ENCODE measurements at regions not wholly inside any gene's neighbourhood (a gene's known extent, or its start where the extent isn't known, plus 50 kb on each side); places are given as distances from the start of the nearest gene placed in this dataset.

GRCh38 chr17:17419166-17419565, 57.6 kb upstream of the MED9 start (continued):
- no peak for TF ChIP-seq CTCF (IDR thresholded peaks at IDR 0.05 in 2 of 3, conservative IDR thresholded peaks at IDR 0.05 in 1 of 3; ENCODE audit: borderline replicate concordance in 1 of 3, insufficient read depth in 1 of 3, low read depth in 2 of 3, low read length in 2 of 3)
- TF ChIP-seq POLR2A (IDR thresholded peaks at IDR 0.05; ENCODE audit: borderline replicate concordance, extremely low read depth, insufficient read depth, insufficient read length): no peak
- TF ChIP-seq POLR2AphosphoS5 (IDR thresholded peaks at IDR 0.05; ENCODE audit: low read depth, low read length): no peak
- no peak for TF ChIP-seq ZFX (IDR thresholded peaks at IDR 0.05)
- no peak for TF ChIP-seq YY1 (IDR thresholded peaks at IDR 0.05; ENCODE audit: extremely low read depth, insufficient replicate concordance, low read depth, low read length)
- no peak for TF ChIP-seq TCF7L2 (IDR thresholded peaks at IDR 0.05; ENCODE audit: borderline replicate concordance, extremely low read depth, insufficient read depth, insufficient read length)

- H3K27me3 ChIP-seq (ENCODE audit: insufficient read depth, low read length): no peaks in the 10 kb centered on the region
- POLR2A ChIA-PET: no interaction called here
- H4K20me1 ChIP-seq (ENCODE audit: insufficient read depth): no peaks in the 10 kb centered on the region
- H3K9me3 ChIP-seq (ENCODE audit: control insufficient read depth in 1 of 2, insufficient read depth in 1 of 2, low read depth in 1 of 2, low read length in 2 of 2): peaks cover 12 to 16% of the 10 kb centered on the region in 2 experiments; a peak in 3 of 4 replicates
- DNase-seq (ENCODE audit: low read depth, low spot score): no peak
- H3K36me3 ChIP-seq (ENCODE audit: control insufficient read depth in 1 of 2, insufficient read depth in 2 of 2, low read length in 2 of 2): no peaks in the 10 kb centered on the region
- H3K9ac ChIP-seq (ENCODE audit: low read length): no peak overlapping the region
- intact Hi-C loops (cut with micrococcal nuclease): no loop called here
- no peaks in the 10 kb centered on the region for H3K9me2 ChIP-seq (ENCODE audit: insufficient read depth)
- no peak overlapping the region for H3K27ac ChIP-seq (ENCODE audit: low read depth, low read length)
- no peak overlapping the region for H3K4me3 ChIP-seq (replicated peaks in 1 of 2; ENCODE audit: low read depth in 1 of 2, low read length in 2 of 2)
- RAD21 ChIA-PET (ENCODE audit: low non-redundant PET in 1 of 2, low total read pairs in 2 of 2, uncharacterized antibody in 2 of 2, unreplicated experiment in 2 of 2): no interaction called here
- CTCF ChIA-PET: no interaction called here
- peaks cover 2 to 18% of the 10 kb centered on the region in 2 experiments; a peak in 3 of 4 replicates for H3K4me1 ChIP-seq (ENCODE audit: control insufficient read depth in 1 of 2, insufficient read depth in 2 of 2, low read length in 2 of 2)
- no peak overlapping the region for H3K4me2 ChIP-seq (ENCODE audit: low read length)
- ATAC-seq: no peak
- no peak overlapping the region for H2AFZ ChIP-seq (ENCODE audit: low read depth, low read length, poor library complexity, severe bottlenecking)
- no peaks in the 10 kb centered on the region for H3K79me2 ChIP-seq (ENCODE audit: insufficient read depth, low read length)
- no peak for TF ChIP-seq SRF (IDR thresholded peaks at IDR 0.05; ENCODE audit: low read depth)
- TF ChIP-seq SP1 (IDR thresholded peaks at IDR 0.05; ENCODE audit: low read depth): no peak
- TF ChIP-seq ZBTB33 (IDR thresholded peaks at IDR 0.05; ENCODE audit: extremely low read depth, insufficient replicate concordance, low read length): no peak
- no TSS peak for BruUV-seq (replicated peaks)
These were observed 57.2 kb upstream of the MED9 start for GRCh38 chr17:17419631-17420030.
